GM18505 (cell line): ENCODE measurements at regions not wholly inside any gene's neighbourhood (a gene's known extent, or its start where the extent isn't known, plus 50 kb on each side); places are given as distances from the start of the nearest gene placed in this dataset.

Experiments
- ATAC-seq: cut with Tn5 transposase; IDR thresholded peaks from one replicate; pipeline ENCODE4 v1.9.1; 2021; ENCODE audit not compliant: unreplicated experiment
- POLR2A ChIP-seq: IDR thresholded peaks from 4 replicates; pipeline ENCODE4 v1.6.1; 2011; ENCODE audit warnings: borderline replicate concordance; ENCODE audit not compliant: insufficient read depth, insufficient read length; ENCODE audit errors: extremely low read depth

DNA sequence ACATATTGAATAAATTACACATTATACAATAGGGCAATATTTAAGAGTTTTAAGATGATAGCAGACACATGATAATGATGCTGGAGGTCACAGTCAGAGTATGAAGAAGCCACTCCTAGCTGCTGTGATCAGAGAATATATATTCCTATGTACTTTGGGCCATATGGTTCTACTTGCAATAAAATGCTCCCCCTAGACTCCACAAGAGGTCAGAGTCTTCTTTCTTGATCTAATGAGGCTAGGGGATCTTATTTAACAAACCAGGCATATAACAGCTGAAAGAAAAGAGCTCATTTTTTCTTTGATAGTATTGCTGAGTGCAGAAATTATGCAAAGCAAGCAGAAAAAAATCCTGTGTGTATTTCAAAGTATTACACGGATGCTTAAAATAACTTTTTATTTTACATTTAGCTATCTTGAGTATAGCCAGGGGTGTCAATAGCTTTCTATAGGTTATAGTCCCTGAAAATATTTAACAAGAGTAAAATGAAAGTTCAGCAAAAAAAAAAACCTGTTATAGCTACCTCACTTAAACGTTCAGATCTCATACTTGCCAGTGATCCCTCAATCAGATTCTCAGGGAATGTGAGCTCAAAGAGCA lies 748.7 kb upstream of the CHAC2 start:
- TF ChIP-seq POLR2A, result no peak
- no peak for ATAC-seq

DNA sequence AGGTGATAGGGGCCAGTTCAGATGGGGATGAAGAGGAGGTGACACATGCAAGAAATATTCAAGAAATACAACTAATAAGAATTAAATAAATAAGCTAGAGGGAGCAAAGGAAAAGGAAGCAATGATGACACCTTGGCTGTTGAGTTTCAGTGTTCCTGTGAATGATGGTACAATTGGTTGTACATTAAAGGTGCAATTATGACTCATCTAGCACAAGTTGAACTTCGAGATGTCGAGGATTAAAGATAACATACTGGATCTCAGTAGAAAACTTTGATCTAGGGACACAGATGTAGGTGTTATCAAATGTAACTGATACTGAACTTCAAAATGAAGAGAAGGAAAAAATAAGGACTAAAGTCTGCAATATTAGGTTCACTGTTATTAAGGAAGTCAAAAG lies 760.6 kb upstream of the CHAC2 start:
- TF ChIP-seq POLR2A, result no peak
- no peak for ATAC-seq

DNA sequence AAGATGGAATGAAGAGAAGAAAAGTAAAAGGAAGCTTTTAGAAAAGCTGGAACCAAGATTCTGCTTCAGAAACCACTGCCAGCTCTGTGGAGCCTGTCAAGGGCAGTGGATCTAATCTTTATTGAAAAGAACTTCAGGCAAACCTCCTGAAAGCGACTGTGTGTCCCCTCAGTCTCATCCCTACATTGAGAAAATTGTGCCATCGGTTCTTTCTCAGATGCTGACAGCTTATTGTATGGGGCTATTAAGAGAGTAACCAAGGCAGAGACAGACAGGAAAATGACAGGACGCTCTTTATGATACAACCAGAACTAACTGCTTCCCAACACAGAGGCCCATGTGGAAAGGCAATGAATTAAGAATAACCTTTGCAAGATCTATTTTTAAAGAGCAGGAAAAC lies 763.2 kb upstream of the CHAC2 start:
- no peak for TF ChIP-seq POLR2A
- no peak for ATAC-seq

DNA sequence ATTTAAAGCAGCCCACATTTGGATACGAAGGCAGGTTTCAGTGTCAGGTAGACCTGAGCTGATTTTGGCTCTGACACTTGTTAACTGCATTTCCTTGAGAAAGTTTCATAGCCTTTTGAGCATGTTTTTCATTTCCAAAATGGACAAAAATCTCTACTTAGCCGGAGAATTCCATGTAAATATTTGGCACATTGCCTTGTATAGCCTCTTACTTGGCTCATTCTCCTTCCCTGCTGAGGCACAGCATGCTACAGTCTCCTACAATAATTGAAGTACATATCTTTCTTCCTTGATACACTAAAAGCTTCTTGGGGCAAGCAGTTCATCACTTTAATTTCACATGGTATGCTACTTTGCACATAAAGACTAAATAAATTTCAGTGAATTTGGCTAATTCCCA lies 772.2 kb upstream of the CHAC2 start:
- ATAC-seq, result no peak
- TF ChIP-seq POLR2A, result no peak

DNA sequence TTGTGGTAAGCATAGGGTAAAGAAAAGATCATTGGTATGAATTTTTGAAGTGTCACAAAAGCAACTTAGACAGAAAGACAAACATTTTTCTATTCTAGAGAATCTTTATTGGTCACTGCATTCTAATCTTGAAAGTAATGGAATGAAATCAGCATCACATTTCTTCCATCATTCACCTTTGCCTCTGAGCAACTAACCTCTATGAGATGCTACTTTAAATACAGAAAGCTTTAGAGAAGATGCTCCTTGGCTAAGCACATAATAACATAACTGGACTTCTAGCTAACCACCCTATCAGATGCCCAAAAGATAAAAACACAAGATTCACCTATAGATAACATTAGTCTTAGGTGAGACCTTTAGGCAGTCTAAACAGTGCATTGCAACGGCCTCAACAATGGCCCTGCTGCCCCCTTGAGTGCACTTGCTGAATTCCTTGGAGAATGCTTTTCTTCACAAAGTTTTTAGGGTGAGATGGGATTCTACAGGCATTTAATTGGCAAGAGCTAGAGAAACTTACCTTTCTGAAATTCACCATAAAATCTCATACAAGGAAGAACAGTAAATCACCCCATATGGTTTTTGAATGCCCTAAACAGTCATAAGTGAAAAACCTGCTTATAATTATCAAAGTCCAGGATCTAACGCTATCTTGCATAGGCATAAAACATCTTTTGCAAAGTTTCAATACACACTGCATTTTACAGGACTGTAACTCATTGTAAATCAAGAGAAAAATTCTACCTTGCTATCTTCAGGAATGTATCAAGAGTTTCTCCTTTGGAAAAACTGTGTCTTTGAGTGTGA lies 791.3 kb upstream of the CHAC2 start:
- ATAC-seq, result no peak
- TF ChIP-seq POLR2A, result no peak

DNA sequence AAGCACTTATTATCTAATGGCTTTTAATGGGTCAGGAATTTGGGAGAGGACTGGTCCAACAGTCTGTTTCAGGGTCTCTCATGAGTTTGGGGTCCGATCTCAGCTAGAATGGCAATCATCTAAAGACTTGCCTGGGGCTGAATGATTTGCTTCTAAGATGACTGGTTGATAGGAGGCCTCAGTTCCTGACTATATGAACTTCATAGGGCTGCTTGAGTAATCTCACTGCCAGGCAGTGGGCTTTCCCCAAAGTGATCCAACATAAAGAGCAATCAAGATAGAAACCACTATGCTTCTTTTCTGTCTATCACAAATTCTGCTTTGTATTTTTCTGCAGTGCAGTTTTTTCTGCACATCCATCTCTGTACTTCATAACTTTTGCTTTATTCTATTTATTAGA lies 793.5 kb upstream of the CHAC2 start:
- no peak for TF ChIP-seq POLR2A
- no peak for ATAC-seq

DNA sequence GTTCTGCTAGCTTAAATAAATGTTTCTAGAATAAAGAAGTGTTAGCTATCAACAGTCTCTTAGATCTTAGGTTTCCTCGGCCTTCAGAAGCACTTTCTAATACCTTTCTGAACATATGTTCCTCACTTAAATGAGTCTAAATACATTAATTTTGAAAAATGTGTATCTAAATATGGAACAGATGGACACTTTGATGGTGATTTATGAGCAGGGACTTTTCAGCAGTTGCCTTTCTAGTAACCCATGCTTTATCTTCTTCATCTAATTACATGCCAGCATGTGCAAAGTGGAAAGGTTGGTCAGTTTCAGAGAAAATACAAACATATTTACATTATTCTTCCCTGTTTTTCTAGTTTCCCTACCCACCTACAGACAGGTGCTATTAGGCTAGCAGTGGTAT lies 797.0 kb upstream of the CHAC2 start:
- TF ChIP-seq POLR2A, result no peak
- no peak for ATAC-seq

DNA sequence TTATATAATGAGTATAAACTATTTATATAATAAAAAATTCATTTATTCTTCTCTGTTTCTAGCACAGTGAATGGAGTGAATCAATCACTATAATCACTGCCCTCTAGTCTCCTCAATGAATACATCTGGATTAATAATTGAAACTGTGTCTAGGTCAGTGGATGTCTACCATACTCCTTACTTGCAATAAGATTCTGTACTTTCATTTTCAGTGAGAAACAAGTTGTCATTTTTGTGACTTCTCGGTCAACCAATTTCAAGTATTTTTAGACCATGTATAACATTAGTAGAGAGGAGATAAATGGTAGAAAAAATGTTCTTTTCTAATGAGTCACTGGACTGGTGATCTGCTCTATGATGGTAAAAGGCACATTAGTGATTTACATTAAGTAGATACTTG lies 799.6 kb upstream of the CHAC2 start:
- no peak for TF ChIP-seq POLR2A
- ATAC-seq, result no peak

DNA sequence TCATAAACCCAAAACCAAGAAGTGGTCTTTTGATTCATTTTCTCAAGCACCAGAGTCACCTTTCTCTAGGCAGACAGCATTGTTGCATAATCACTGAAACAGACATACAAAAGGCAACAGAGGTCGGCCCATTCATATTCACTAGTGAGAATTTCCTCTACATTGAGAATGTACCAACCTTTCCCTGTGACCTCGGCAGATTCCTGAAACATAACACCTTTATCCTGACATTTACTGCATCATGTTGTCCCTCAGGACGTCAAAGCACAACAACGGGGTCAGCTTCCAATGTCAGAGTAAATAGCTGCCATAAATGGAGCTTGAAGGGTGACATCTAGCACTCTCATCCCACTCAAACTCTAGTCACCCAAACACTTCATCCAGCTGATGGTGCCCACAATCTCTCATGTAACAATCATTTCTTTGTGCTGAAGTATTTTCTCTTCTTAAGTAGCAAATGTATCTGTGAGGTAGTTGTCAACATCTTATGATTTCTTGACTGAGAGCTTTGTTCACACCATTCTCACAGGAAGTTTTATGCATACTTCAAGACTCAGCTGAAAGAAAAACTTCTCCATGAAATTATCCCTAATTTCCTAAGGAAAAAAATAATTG lies 802.6 kb upstream of the CHAC2 start:
- TF ChIP-seq POLR2A, result no peak
- no peak for ATAC-seq

DNA sequence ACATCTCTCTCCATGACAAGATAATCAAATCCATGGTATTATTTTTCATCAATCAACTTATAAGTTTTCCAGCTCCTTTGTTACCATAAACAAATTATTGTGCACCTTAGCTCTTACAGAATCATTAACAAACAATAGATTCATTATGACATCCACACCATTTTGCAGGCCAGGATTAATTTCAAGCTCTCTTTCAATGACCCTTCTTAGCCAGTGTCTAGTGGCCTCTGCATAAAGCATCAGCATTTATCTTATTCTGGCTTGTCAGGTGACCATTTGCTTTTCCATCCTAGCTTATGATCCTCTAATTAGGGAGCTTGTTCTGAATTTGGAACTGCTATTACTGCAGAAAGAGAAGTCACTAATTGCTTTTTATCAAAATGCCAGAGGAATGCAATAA lies 806.2 kb upstream of the CHAC2 start:
- ATAC-seq, result no peak
- no peak for TF ChIP-seq POLR2A

DNA sequence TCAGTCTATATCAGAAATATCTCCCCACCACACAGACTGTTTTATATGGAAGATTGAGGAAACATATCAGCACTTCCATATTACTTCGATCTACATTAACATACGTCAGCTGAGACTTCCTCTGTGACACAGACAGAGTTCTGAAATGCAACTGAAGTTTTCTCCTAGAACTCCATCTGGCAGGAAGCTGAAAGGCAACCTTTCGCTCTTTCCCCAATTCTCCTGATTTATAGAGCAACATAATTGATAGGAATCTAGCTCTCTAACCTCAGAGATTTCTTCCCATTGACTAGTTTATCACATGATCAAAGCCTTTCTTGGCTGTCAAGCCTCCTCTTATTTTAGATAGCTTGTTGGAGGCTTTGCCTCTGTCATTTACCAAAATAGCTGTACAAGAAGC lies 806.7 kb upstream of the CHAC2 start:
- ATAC-seq, result no peak
- no peak for TF ChIP-seq POLR2A

DNA sequence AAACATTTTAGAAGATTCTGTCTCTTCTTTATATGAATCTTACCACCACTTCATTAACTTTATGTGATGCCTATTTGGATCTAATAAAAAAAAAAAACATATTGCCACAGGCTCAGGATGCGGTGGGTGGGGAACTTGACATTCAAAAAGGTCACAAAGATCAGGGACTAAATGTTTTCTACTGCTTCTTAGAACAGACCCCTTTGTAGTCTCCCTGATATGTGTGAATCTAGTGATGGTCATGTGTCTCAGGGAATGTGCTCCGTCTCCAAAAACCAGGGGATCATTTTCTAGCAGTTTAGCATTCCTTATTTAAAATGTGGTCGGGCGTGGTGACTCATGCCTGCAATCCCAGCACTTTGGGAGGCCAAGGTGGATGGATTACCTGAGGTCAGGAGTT lies 807.8 kb upstream of the CHAC2 start:
- TF ChIP-seq POLR2A, result no peak
- no peak for ATAC-seq

DNA sequence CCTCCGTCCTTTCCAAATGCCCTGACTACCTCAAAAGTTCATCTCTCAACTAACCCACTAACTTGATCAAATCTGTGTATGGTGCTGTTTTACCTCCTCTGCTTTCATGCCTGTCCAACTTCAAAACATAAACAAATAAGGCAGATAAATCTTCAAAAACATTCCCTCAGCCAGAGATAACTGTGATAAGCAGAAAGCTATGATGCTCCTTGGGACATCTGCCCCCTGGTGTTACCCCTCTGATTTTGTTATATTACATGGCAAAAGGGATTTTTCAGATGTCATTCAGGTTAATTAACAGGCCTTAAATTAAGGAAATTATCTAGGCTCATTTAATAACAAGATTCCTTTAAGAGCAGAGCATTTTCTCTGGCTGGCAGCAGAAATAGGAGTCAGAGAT lies 810.8 kb upstream of the CHAC2 start:
- no peak for TF ChIP-seq POLR2A
- ATAC-seq, result no peak

DNA sequence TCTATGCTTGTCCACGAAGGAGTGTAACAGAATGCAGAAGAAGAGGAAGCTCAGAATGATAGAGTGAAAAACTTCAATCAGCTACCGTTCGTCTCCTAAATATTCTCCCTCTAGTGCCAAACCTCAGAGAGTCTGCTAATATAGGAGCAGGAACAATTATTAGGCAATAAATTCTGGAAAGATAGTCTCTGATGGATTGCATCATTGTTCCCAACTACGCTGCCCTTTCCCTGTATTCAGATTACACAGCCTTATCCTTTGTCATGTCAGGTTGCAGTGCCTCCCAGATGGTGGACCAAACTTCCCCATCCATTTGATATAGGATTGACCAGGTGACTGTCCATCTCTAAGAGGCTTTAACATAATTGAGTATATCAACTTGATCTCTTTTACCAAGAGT lies 811.5 kb upstream of the CHAC2 start:
- no peak for ATAC-seq
- no peak for TF ChIP-seq POLR2A
